Uterus (tissue), 3 donors: ENCODE measurements at regions not wholly inside any gene's neighbourhood (a gene's known extent, or its start where the extent isn't known, plus 50 kb on each side); places are given as distances from the start of the nearest gene placed in this dataset.
"Not testable (repeated sequence)": the region's sequence is repeated elsewhere in the genome, so short reads cannot be mapped to it uniquely, and the experiment has no call there.

Experiments used
- DNase-seq, 2 donors: peaks; one replicate each; pipeline ENCODE4 v3.0.0-alpha.2; 2019 to 2020
- H3K27ac ChIP-seq, 2 donors: fragments of 200-600 bp; sonication (generic); 1 replicate in 1 of 2; 2 replicates in 1 of 2; pipeline ENCODE4 v1.5.1; 2016 to 2018
- H3K27me3 ChIP-seq, 2 donors: fragments of 200-600 bp; sonication (generic); one replicate each; pipeline ENCODE4 v1.5.1; 2018 to 2019; ENCODE audit warnings: control low read depth in 1 of 2
- H3K36me3 ChIP-seq, 2 donors: fragments of 200-600 bp; sonication (generic); one replicate each; pipeline ENCODE4 v1.5.1; 2019; ENCODE audit warnings: control low read depth in 1 of 2
- H3K4me1 ChIP-seq, 2 donors: fragments of 200-600 bp; sonication (generic); one replicate each; pipeline ENCODE4 v1.5.1; 2018 to 2019; ENCODE audit warnings: control low read depth in 1 of 2
- H3K4me3 ChIP-seq, 2 donors: fragments of 200-600 bp; sonication (generic); 1 replicate in 1 of 2; 2 replicates in 1 of 2; pipeline ENCODE4 v1.5.1; 2018 to 2019; ENCODE audit warnings: mild to moderate bottlenecking in 1 of 2
- H3K9me3 ChIP-seq, 2 donors: fragments of 200-600 bp; sonication (generic); one replicate each; pipeline ENCODE4 v1.5.1; 2019; ENCODE audit warnings: control low read depth in 1 of 2
- POLR2A ChIP-seq, 2 donors: fragments of 450-650 bp; IDR thresholded peaks; one replicate each; pipeline ENCODE4 v1.6.1; 2016; ENCODE audit warnings: antibody characterized with exemption in 2 of 2, mild to moderate bottlenecking in 1 of 2, moderate library complexity in 1 of 2
- intact Hi-C: fragments of 100-400 bp; cut with DNase I; formaldehyde crosslinking; loops from one replicate; pipeline ENCODE4 v1.15.1; 2023; ENCODE audit warnings: low total_unique reads
- TF ChIP-seq, protein P1 (sequence below), 4 experiments: fragments of 200-600 bp in 2 of 4; fragments of 450-650 bp in 2 of 4; sonication (generic) in 2 of 4; IDR thresholded peaks; one replicate each; pipeline ENCODE4 v1.5.1; 2016 to 2019; ENCODE audit warnings: antibody characterized with exemption in 4 of 4, mild to moderate bottlenecking in 2 of 4, moderate library complexity in 1 of 4
- donor health status: DM: yes; HTN: yes; CAD: no.

DNA sequence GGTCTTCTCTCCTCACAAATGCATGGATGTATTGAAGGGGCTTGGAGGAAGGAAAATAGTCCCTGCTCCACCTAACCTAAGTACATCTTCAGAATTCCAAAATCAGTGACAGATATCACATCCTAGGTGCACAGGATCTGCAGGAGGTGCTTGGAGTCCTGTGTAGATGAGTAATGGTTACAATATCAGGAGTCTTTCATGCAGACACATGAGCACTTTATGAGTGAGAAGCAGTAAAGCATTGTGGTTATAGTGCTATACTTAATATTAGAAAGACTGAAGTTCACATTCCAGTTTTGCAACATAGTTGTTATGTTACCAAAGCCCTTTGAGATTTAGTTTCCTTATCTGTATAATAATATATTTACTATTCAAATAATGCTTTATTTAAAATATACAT lies 516.7 kb downstream of the NEBL start:
- Histone ChIP-seq H3K4me3 (no peak overlapping the region), H3K36me3 (no peaks in the 10 kb centered on the region), H3K27ac (no peak overlapping the region), H3K27me3 (no peaks in the 10 kb centered on the region), H3K9me3 (no peaks in the 10 kb centered on the region), H3K4me1 (no peaks in the 10 kb centered on the region)
- intact Hi-C loops: no loop called here
- TF ChIP-seq, protein P1, sequence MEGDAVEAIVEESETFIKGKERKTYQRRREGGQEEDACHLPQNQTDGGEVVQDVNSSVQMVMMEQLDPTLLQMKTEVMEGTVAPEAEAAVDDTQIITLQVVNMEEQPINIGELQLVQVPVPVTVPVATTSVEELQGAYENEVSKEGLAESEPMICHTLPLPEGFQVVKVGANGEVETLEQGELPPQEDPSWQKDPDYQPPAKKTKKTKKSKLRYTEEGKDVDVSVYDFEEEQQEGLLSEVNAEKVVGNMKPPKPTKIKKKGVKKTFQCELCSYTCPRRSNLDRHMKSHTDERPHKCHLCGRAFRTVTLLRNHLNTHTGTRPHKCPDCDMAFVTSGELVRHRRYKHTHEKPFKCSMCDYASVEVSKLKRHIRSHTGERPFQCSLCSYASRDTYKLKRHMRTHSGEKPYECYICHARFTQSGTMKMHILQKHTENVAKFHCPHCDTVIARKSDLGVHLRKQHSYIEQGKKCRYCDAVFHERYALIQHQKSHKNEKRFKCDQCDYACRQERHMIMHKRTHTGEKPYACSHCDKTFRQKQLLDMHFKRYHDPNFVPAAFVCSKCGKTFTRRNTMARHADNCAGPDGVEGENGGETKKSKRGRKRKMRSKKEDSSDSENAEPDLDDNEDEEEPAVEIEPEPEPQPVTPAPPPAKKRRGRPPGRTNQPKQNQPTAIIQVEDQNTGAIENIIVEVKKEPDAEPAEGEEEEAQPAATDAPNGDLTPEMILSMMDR (IDR thresholded peaks at IDR 0.05): no peak
- no peak for TF ChIP-seq POLR2A (IDR thresholded peaks at IDR 0.05)
- no peak for DNase-seq

DNA sequence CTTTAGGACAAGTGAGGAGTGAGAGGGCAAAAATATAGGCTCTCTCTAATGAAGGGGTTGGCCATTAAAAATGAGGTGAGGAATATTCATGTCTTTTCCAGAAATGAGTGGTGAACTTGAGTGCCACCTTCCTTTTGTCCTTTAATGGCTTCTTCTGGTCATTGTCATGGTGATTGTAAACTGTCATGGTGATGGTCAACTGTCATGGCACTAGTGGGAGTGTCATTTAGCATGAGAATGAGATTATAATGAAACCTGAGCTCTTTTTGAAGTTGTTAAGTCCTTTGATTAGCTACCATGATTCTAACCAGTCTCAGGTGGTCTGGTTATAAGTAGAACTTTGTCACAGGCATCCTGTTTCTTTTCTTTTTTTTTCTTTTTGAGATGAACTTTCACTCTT lies 524.4 kb downstream of the NEBL start:
- Histone ChIP-seq H3K27ac (no peak overlapping the region), H3K4me3 (no peak overlapping the region), H3K36me3 (no peaks in the 10 kb centered on the region), H3K27me3 (no peaks in the 10 kb centered on the region), H3K9me3 (no peaks in the 10 kb centered on the region), H3K4me1 (no peaks in the 10 kb centered on the region)
- TF ChIP-seq, protein P1 (IDR thresholded peaks at IDR 0.05): no peak
- no peak for TF ChIP-seq POLR2A (IDR thresholded peaks at IDR 0.05)
- intact Hi-C loops: no loop called here
- DNase-seq: no peak

DNA sequence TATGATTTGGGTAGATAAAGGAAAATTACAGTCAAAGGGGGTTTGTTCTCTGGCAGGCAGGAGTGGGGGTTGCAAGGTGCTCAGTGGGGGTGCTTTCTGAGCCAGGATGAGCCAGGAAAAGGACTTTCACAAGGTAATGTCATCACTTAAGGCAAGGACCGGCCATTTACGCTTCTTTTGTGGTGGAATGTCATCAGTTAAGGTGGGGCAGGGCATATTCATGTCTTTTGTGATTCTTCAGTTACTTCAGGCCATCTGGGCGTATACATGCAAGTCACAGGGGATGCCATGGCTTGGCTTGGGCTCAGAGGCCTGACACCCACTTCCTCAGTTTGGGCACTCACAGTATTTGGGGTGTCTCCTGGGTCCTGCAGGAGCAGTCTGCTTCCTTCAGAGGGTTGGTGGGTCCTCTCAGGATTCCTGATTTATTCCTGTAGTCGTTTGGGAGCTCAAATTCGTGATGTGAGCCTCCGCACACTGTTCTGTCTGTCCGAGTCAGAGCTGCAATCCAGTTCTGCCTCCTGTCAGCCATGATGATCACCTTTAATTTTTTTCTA lies 526.1 kb downstream of the NEBL start:
- H3K36me3 ChIP-seq, H3K4me1 ChIP-seq, DNase-seq, H3K27me3 ChIP-seq, H3K9me3 ChIP-seq, intact Hi-C loops, H3K4me3 ChIP-seq, H3K27ac ChIP-seq: not testable (repeated sequence)

- Histone ChIP-seq H3K4me3 (no peak overlapping the region), H3K36me3 (no peaks in the 10 kb centered on the region), H3K27me3 (no peaks in the 10 kb centered on the region), H3K4me1 (no peaks in the 10 kb centered on the region), H3K27ac (no peak overlapping the region), H3K9me3 (no peaks in the 10 kb centered on the region)
- DNase-seq: no peak
- TF ChIP-seq, protein P1 (IDR thresholded peaks at IDR 0.05): no peak
- TF ChIP-seq POLR2A (IDR thresholded peaks at IDR 0.05): no peak
- intact Hi-C loops: no loop called here
Measured at GRCh38 chr10:20369863-20370736, 527.0 kb downstream of the NEBL start.

DNA sequence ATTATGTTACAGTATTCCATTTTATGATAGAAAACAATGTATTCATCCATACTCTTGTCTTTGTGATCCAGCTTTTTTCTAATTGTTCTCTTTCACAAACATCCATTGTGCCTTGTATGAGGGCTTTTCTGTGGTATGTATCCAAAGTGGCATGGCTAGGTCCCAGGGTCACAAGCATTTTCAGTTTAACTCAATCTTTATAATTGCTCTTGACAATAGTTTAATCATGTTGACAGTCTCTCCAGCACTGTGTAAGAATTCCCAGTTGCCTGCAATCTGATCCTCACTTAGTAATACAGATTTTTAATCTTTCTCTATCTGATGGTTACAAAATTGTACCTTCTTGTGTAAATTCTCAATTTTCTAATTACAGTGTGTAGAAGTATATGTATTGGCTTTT lies 533.4 kb downstream of the NEBL start:
- Histone ChIP-seq H3K27ac (no peak overlapping the region), H3K36me3 (no peaks in the 10 kb centered on the region), H3K4me3 (no peak overlapping the region), H3K9me3 (no peaks in the 10 kb centered on the region), H3K27me3 (no peaks in the 10 kb centered on the region), H3K4me1 (no peaks in the 10 kb centered on the region)
- intact Hi-C loops: no loop called here
- DNase-seq: no peak
- TF ChIP-seq, protein P1 (IDR thresholded peaks at IDR 0.05): no peak
- TF ChIP-seq POLR2A (IDR thresholded peaks at IDR 0.05): no peak
